Progenitor cell of endocrine pancreas (in vitro differentiated cells): ENCODE measurements at regions not wholly inside any gene's neighbourhood (a gene's known extent, or its start where the extent isn't known, plus 50 kb on each side); places are given as distances from the start of the nearest gene placed in this dataset.

ENCODE experiments used
- DNase-seq: peaks from one replicate; pipeline ENCODE4 v3.0.0; 2021; ENCODE audit warnings: low spot score; ENCODE audit not compliant: unreplicated experiment
- H3K27ac Mint-ChIP-seq: 2 replicates; pipeline ENCODE4 v1.8.0; 2021; ENCODE audit warnings: mild to moderate bottlenecking, moderate library complexity, mixed read lengths
- H3K27me3 Mint-ChIP-seq: 2 replicates; pipeline ENCODE4 v1.8.0; 2021; ENCODE audit warnings: mixed read lengths
- H3K36me3 Mint-ChIP-seq: 2 replicates; pipeline ENCODE4 v1.8.0; 2022; ENCODE audit warnings: mixed read lengths; ENCODE audit not compliant: insufficient read depth
- H3K4me1 Mint-ChIP-seq: 2 replicates; pipeline ENCODE4 v1.8.0; 2021; ENCODE audit warnings: low read depth, mixed read lengths
- H3K4me3 Mint-ChIP-seq: 2 replicates; pipeline ENCODE4 v1.8.0; 2021; ENCODE audit warnings: low read depth, mild to moderate bottlenecking, moderate library complexity, mixed read lengths
- H3K9me3 Mint-ChIP-seq: 2 replicates; pipeline ENCODE4 v1.8.0; 2021; ENCODE audit warnings: low read depth, mixed read lengths
- TF ChIP-seq, protein P1 (sequence below): fragments of 200-600 bp; sonication (generic); IDR thresholded peaks from one replicate; pipeline ENCODE4 v1.5.0; 2021; ENCODE audit warnings: antibody characterized with exemption, mild to moderate bottlenecking; ENCODE audit not compliant: unreplicated experiment

GRCh38 chr4:12145106-12145505 is 716.4 kb upstream of the HS3ST1 start:
- H3K27ac Mint-ChIP-seq, result no peak overlapping the region
- peaks cover 3% of the 10 kb centered on the region for H3K9me3 Mint-ChIP-seq
- no peaks in the 10 kb centered on the region for H3K27me3 Mint-ChIP-seq
- DNase-seq, result no peak
- TF ChIP-seq, protein P1, sequence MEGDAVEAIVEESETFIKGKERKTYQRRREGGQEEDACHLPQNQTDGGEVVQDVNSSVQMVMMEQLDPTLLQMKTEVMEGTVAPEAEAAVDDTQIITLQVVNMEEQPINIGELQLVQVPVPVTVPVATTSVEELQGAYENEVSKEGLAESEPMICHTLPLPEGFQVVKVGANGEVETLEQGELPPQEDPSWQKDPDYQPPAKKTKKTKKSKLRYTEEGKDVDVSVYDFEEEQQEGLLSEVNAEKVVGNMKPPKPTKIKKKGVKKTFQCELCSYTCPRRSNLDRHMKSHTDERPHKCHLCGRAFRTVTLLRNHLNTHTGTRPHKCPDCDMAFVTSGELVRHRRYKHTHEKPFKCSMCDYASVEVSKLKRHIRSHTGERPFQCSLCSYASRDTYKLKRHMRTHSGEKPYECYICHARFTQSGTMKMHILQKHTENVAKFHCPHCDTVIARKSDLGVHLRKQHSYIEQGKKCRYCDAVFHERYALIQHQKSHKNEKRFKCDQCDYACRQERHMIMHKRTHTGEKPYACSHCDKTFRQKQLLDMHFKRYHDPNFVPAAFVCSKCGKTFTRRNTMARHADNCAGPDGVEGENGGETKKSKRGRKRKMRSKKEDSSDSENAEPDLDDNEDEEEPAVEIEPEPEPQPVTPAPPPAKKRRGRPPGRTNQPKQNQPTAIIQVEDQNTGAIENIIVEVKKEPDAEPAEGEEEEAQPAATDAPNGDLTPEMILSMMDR, result no peak
- H3K4me3 Mint-ChIP-seq, result no peak overlapping the region
- H3K4me1 Mint-ChIP-seq, result no peaks in the 10 kb centered on the region
- H3K36me3 Mint-ChIP-seq, result no peaks in the 10 kb centered on the region

DNA sequence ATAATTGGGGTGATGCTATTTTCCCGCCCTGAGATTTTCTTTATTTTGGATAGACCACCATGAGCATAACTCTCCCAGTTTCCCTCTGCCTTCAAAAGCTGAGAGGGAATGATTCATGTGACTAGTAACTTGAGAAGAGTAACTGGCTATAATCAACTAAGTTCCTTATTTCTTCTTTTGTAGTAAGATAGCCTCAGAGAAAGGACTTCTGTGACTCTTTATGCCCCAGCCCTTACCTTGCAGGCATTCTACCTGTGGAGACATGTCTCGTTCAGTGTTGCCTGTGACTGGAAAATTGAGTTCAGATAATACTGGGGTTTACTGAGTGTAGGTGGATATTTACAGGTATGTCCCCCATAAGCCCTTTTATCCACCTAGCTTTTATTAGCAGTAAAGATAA is 715.4 kb upstream of the HS3ST1 start:
- Mint-ChIP-seq H3K9me3 (peaks cover 3% of the 10 kb centered on the region), H3K4me3 (no peak overlapping the region), H3K27me3 (no peaks in the 10 kb centered on the region), H3K4me1 (no peaks in the 10 kb centered on the region), H3K36me3 (no peaks in the 10 kb centered on the region), H3K27ac (no peak overlapping the region)
- no peak for DNase-seq
- TF ChIP-seq, protein P1, result no peak

GRCh38 chr4:12140864-12141263 is 712.2 kb upstream of the HS3ST1 start:
- Mint-ChIP-seq H3K9me3 (no peaks in the 10 kb centered on the region), H3K4me1 (no peaks in the 10 kb centered on the region), H3K27me3 (no peaks in the 10 kb centered on the region), H3K4me3 (no peak overlapping the region), H3K27ac (no peak overlapping the region), H3K36me3 (no peaks in the 10 kb centered on the region)
- TF ChIP-seq, protein P1, result no peak
- no peak for DNase-seq

GRCh38 chr4:12139296-12139695 is 710.6 kb upstream of the HS3ST1 start:
- Mint-ChIP-seq H3K27me3 (no peaks in the 10 kb centered on the region), H3K4me3 (no peak overlapping the region), H3K27ac (no peak overlapping the region), H3K4me1 (no peaks in the 10 kb centered on the region), H3K9me3 (peaks cover 2% of the 10 kb centered on the region), H3K36me3 (no peaks in the 10 kb centered on the region)
- DNase-seq, result no peak
- TF ChIP-seq, protein P1, result no peak

GRCh38 chr4:12138488-12138887 is 709.8 kb upstream of the HS3ST1 start:
- no peak overlapping the region for H3K4me3 Mint-ChIP-seq
- no peaks in the 10 kb centered on the region for H3K4me1 Mint-ChIP-seq
- no peaks in the 10 kb centered on the region for H3K36me3 Mint-ChIP-seq
- peaks cover 8% of the 10 kb centered on the region for H3K9me3 Mint-ChIP-seq
- TF ChIP-seq, protein P1, result no peak
- no peaks in the 10 kb centered on the region for H3K27me3 Mint-ChIP-seq
- H3K27ac Mint-ChIP-seq, result no peak overlapping the region
- DNase-seq, result no peak
